ENCODE measurements at regions not wholly inside any gene's neighbourhood (a gene's known extent, or its start where the extent isn't known, plus 50 kb on each side); places are given as distances from the start of the nearest gene placed in this dataset.

DNA sequence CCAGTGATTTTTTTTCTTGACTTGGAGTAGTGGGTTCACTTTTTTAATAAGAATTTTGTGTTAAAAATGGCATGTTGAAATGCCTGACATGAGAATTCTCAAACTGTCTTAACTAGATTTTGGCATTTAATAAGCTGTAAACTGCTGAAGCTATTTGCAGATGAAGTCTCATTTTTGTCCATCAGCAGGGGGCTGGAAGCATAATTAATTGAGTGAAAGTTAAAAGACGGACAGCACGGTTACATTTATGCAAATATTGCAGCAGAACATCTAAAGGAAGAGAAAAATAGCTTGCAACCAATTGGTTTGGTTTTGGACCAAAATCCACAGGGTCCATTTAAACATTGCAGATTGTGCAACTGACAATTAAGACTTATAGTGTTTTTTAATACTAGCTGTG is 837.3 kb upstream of the KLHL1 start:
- TF ChIP-seq POLR2AphosphoS5 (IDR thresholded peaks at IDR 0.05; ENCODE audit: low read depth, low read length): no peak
- TF ChIP-seq, protein P1, sequence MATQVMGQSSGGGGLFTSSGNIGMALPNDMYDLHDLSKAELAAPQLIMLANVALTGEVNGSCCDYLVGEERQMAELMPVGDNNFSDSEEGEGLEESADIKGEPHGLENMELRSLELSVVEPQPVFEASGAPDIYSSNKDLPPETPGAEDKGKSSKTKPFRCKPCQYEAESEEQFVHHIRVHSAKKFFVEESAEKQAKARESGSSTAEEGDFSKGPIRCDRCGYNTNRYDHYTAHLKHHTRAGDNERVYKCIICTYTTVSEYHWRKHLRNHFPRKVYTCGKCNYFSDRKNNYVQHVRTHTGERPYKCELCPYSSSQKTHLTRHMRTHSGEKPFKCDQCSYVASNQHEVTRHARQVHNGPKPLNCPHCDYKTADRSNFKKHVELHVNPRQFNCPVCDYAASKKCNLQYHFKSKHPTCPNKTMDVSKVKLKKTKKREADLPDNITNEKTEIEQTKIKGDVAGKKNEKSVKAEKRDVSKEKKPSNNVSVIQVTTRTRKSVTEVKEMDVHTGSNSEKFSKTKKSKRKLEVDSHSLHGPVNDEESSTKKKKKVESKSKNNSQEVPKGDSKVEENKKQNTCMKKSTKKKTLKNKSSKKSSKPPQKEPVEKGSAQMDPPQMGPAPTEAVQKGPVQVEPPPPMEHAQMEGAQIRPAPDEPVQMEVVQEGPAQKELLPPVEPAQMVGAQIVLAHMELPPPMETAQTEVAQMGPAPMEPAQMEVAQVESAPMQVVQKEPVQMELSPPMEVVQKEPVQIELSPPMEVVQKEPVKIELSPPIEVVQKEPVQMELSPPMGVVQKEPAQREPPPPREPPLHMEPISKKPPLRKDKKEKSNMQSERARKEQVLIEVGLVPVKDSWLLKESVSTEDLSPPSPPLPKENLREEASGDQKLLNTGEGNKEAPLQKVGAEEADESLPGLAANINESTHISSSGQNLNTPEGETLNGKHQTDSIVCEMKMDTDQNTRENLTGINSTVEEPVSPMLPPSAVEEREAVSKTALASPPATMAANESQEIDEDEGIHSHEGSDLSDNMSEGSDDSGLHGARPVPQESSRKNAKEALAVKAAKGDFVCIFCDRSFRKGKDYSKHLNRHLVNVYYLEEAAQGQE (IDR thresholded peaks at IDR 0.05; ENCODE audit: low read depth, low read length): no peak
- no peak for TF ChIP-seq EP300 (IDR thresholded peaks at IDR 0.05; ENCODE audit: borderline replicate concordance in 1 of 2, low read depth in 1 of 2, low read length in 1 of 2)
- TF ChIP-seq, protein P2, sequence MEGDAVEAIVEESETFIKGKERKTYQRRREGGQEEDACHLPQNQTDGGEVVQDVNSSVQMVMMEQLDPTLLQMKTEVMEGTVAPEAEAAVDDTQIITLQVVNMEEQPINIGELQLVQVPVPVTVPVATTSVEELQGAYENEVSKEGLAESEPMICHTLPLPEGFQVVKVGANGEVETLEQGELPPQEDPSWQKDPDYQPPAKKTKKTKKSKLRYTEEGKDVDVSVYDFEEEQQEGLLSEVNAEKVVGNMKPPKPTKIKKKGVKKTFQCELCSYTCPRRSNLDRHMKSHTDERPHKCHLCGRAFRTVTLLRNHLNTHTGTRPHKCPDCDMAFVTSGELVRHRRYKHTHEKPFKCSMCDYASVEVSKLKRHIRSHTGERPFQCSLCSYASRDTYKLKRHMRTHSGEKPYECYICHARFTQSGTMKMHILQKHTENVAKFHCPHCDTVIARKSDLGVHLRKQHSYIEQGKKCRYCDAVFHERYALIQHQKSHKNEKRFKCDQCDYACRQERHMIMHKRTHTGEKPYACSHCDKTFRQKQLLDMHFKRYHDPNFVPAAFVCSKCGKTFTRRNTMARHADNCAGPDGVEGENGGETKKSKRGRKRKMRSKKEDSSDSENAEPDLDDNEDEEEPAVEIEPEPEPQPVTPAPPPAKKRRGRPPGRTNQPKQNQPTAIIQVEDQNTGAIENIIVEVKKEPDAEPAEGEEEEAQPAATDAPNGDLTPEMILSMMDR (IDR thresholded peaks at IDR 0.05): no peak
